ENCODE measurements at regions not wholly inside any gene's neighbourhood (a gene's known extent, or its start where the extent isn't known, plus 50 kb on each side); places are given as distances from the start of the nearest gene placed in this dataset.

- TF ChIP-seq E2F1 (CRISPR knock-in tag; IDR thresholded peaks at IDR 0.05) (no peak), CTCF (IDR thresholded peaks at IDR 0.05) (no peak), MYBL2 (CRISPR knock-in tag; IDR thresholded peaks at IDR 0.05) (no peak), CREM (CRISPR knock-in tag; IDR thresholded peaks at IDR 0.05) (no peak)
These were observed 731.3 kb upstream of the RAB6C start for GRCh38 chr2:129248198-129248597.
